ENCODE measurements at regions not wholly inside any gene's neighbourhood (a gene's known extent, or its start where the extent isn't known, plus 50 kb on each side); places are given as distances from the start of the nearest gene placed in this dataset.
"Not testable (repeated sequence)": the region's sequence is repeated elsewhere in the genome, so short reads cannot be mapped to it uniquely, and the experiment has no call there.

DNA sequence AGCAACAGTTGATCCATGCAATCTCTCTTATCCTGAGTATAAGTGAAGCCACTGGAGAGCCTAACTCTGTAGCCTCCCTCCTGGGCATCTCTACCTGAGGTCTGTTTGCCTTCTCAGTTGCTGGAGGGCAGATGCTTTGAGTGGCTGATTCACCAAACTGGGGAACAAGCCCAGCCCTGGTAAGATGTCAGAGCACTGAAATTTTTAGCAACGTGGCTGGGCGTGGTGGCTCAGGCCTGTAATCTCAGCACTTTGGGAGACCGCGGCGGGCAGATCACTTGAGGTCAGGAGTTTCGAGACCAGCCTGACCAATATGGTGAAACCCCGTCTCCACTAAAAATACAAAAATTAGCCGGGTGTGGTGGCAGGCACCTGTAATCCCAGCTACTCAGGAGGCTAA is 812.0 kb upstream of the EEF2KMT start:
- not testable (repeated sequence) for H3K79me1 ChIP-seq (ENCODE audit: low read length); H2BK5ac ChIP-seq (ENCODE audit: low read depth, low read length, poor library complexity)
- no CpG with 5 or more reads among the region's 8 CpGs for WGBS (ENCODE audit: extremely low coverage, insufficient coverage, insufficient read length)

DNA sequence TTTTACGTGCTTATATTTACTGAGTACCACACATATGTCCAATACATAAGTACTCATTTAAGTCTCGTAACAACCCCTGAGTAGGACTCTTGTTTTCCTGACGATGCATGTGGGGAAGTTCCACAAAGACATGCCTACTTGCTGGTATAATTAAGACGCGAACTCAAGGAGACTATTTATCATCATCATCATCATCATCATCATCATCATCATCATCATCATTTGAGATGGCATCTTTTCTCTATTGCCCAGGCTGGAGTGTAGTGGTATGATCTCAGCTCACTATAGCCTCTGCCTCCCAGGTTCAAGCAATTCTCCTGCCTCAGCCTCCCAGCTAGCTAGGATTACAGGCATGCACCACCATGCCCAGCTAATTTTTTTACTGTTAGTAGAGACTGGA is 809.9 kb upstream of the EEF2KMT start:
- Histone ChIP-seq H2AFZ (ENCODE audit: insufficient read depth, low read length, poor library complexity) (no peak overlapping the region), H2BK12ac (ENCODE audit: low read length) (no peak overlapping the region), H3K9me3 (ENCODE audit: insufficient read depth, low read depth, low read length) (no peaks in the 10 kb centered on the region), H3K27me3 (ENCODE audit: insufficient read depth, low read length) (no peaks in the 10 kb centered on the region), H3K4ac (ENCODE audit: low read depth, low read length) (no peak overlapping the region), H3K23ac (ENCODE audit: low read length) (no peak overlapping the region), H3K18ac (ENCODE audit: low read length) (no peak overlapping the region), H4K91ac (ENCODE audit: low read depth, low read length) (no peak overlapping the region), H2BK120ac (ENCODE audit: insufficient read depth, low read length, poor library complexity) (no peak overlapping the region), H3K27ac (ENCODE audit: low read depth, low read length) (no peak overlapping the region), H3K4me3 (ENCODE audit: low read depth, low read length) (no peak overlapping the region), H4K8ac (ENCODE audit: low read depth, low read length) (no peak overlapping the region), H4K12ac (ENCODE audit: low read depth, low read length) (no peak overlapping the region), H3K36me3 (ENCODE audit: control insufficient read depth in 1 of 2, insufficient read depth in 2 of 2, low read length in 2 of 2) (no peaks in the 10 kb centered on the region), H3K14ac (ENCODE audit: low read length) (no peak overlapping the region), H3K79me2 (ENCODE audit: control insufficient read depth, insufficient read depth, low read length, poor library complexity) (no peaks in the 10 kb centered on the region), H3K4me1 (ENCODE audit: control insufficient read depth in 1 of 2, insufficient read depth in 2 of 2, low read length in 2 of 2) (no peaks in the 10 kb centered on the region), H2AK5ac (ENCODE audit: low read length) (no peak overlapping the region), H3K79me1 (ENCODE audit: low read length) (no peaks in the 10 kb centered on the region), H2BK5ac (ENCODE audit: low read depth, low read length, poor library complexity) (no peak overlapping the region), H3K9ac (ENCODE audit: low read length) (no peak overlapping the region), H3K4me2 (ENCODE audit: low read length) (no peak overlapping the region)
- no peak for DNase-seq
- WGBS (ENCODE audit: extremely low coverage, insufficient coverage, insufficient read length): no CpG with 5 or more reads among the region's 5 CpGs

More for the DNA sequence above, 812.0 kb upstream of the EEF2KMT start:
- H4K8ac ChIP-seq (ENCODE audit: low read depth, low read length); H3K4me2 ChIP-seq (ENCODE audit: low read length); H3K23ac ChIP-seq (ENCODE audit: low read length); H2BK12ac ChIP-seq (ENCODE audit: low read length); H2AFZ ChIP-seq (ENCODE audit: insufficient read depth, low read length, poor library complexity); DNase-seq; H3K9me3 ChIP-seq (ENCODE audit: insufficient read depth, low read depth, low read length); H3K4me3 ChIP-seq (ENCODE audit: low read depth, low read length); H2BK120ac ChIP-seq (ENCODE audit: insufficient read depth, low read length, poor library complexity); H3K9ac ChIP-seq (ENCODE audit: low read length); H2AK5ac ChIP-seq (ENCODE audit: low read length); H3K79me2 ChIP-seq (ENCODE audit: control insufficient read depth, insufficient read depth, low read length, poor library complexity); H3K18ac ChIP-seq (ENCODE audit: low read length); H3K27ac ChIP-seq (ENCODE audit: low read depth, low read length); H4K12ac ChIP-seq (ENCODE audit: low read depth, low read length); H3K4ac ChIP-seq (ENCODE audit: low read depth, low read length); H4K91ac ChIP-seq (ENCODE audit: low read depth, low read length); H3K14ac ChIP-seq (ENCODE audit: low read length); H3K4me1 ChIP-seq (ENCODE audit: control insufficient read depth in 1 of 2, insufficient read depth in 2 of 2, low read length in 2 of 2); H3K36me3 ChIP-seq (ENCODE audit: control insufficient read depth in 1 of 2, insufficient read depth in 2 of 2, low read length in 2 of 2); H3K27me3 ChIP-seq (ENCODE audit: insufficient read depth, low read length): not testable (repeated sequence)

DNA sequence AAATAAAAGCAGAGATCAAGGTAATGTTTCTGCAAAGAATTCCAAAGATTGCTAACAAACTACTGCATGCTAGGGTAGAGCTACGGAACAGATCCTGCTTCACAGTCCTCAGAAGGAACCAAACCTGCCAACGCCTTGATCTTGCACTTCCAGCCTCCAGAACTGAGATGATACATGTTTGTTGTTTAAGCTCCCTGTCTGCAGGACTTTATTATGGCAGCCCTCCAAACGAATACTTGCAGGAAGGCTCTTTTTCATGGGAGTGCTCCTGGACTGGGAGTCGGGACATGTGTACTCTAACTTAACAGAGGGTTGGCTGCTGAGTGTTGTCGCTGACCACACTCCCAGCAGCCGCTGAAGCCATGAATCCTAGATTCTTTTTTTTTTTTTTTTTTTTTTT is 808.8 kb upstream of the EEF2KMT start:
- no peak overlapping the region for H3K27ac ChIP-seq (ENCODE audit: low read depth, low read length)
- no peak overlapping the region for H3K23ac ChIP-seq (ENCODE audit: low read length)
- H4K8ac ChIP-seq (ENCODE audit: low read depth, low read length): no peak overlapping the region
- no peak overlapping the region for H3K4ac ChIP-seq (ENCODE audit: low read depth, low read length)
- no peak overlapping the region for H3K9ac ChIP-seq (ENCODE audit: low read length)
- no peak overlapping the region for H2AK5ac ChIP-seq (ENCODE audit: low read length)
- H3K4me1 ChIP-seq (ENCODE audit: control insufficient read depth in 1 of 2, insufficient read depth in 2 of 2, low read length in 2 of 2): no peaks in the 10 kb centered on the region
- no peaks in the 10 kb centered on the region for H3K9me3 ChIP-seq (ENCODE audit: insufficient read depth, low read depth, low read length)
- no peak overlapping the region for H3K18ac ChIP-seq (ENCODE audit: low read length)
- H4K91ac ChIP-seq (ENCODE audit: low read depth, low read length): no peak overlapping the region
- no peak for DNase-seq
- no peak overlapping the region for H2BK120ac ChIP-seq (ENCODE audit: insufficient read depth, low read length, poor library complexity)
- no peak overlapping the region for H3K4me3 ChIP-seq (ENCODE audit: low read depth, low read length)
- H3K79me2 ChIP-seq (ENCODE audit: control insufficient read depth, insufficient read depth, low read length, poor library complexity): no peaks in the 10 kb centered on the region
- no peak overlapping the region for H2AFZ ChIP-seq (ENCODE audit: insufficient read depth, low read length, poor library complexity)
- no peak overlapping the region for H3K4me2 ChIP-seq (ENCODE audit: low read length)
- no peaks in the 10 kb centered on the region for H3K36me3 ChIP-seq (ENCODE audit: control insufficient read depth in 1 of 2, insufficient read depth in 2 of 2, low read length in 2 of 2)
- no peak overlapping the region for H3K14ac ChIP-seq (ENCODE audit: low read length)
- no CpG with 5 or more reads among the region's 6 CpGs for WGBS (ENCODE audit: extremely low coverage, insufficient coverage, insufficient read length)
- H3K79me1 ChIP-seq (ENCODE audit: low read length): no peaks in the 10 kb centered on the region
- H2BK12ac ChIP-seq (ENCODE audit: low read length): no peak overlapping the region
- no peaks in the 10 kb centered on the region for H3K27me3 ChIP-seq (ENCODE audit: insufficient read depth, low read length)
- no peak overlapping the region for H4K12ac ChIP-seq (ENCODE audit: low read depth, low read length)
- H2BK5ac ChIP-seq (ENCODE audit: low read depth, low read length, poor library complexity): no peak overlapping the region

DNA sequence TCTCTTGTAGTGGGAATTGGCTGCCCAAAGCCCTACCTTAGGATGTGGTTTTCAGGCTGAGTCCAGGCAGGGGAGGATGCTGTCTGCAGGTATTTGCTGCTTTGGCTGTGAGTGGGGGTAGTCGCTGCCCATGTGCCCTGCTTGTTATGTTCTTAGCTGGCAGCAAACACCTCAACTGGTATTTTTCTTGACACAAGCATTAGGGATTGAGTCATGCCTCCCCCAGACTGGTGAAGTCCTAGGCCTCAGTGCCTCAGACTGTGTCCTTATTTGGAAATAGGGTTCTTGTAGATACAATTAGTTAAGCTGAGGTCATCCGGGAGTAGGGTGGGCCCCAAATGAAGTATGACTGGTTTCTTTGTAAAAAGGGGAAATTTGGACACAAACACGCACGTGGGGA is 808.3 kb upstream of the EEF2KMT start:
- Histone ChIP-seq H3K27me3 (ENCODE audit: insufficient read depth, low read length) (no peaks in the 10 kb centered on the region), H2BK12ac (ENCODE audit: low read length) (no peak overlapping the region), H3K23ac (ENCODE audit: low read length) (no peak overlapping the region), H3K18ac (ENCODE audit: low read length) (no peak overlapping the region), H4K91ac (ENCODE audit: low read depth, low read length) (no peak overlapping the region), H4K8ac (ENCODE audit: low read depth, low read length) (no peak overlapping the region), H4K12ac (ENCODE audit: low read depth, low read length) (no peak overlapping the region), H2BK120ac (ENCODE audit: insufficient read depth, low read length, poor library complexity) (no peak overlapping the region), H3K9ac (ENCODE audit: low read length) (no peak overlapping the region), H3K4me3 (ENCODE audit: low read depth, low read length) (no peak overlapping the region), H3K4me2 (ENCODE audit: low read length) (no peak overlapping the region), H3K79me1 (ENCODE audit: low read length) (no peaks in the 10 kb centered on the region), H3K14ac (ENCODE audit: low read length) (no peak overlapping the region), H3K9me3 (ENCODE audit: insufficient read depth, low read depth, low read length) (no peaks in the 10 kb centered on the region), H2AK5ac (ENCODE audit: low read length) (no peak overlapping the region), H3K79me2 (ENCODE audit: control insufficient read depth, insufficient read depth, low read length, poor library complexity) (no peaks in the 10 kb centered on the region), H2AFZ (ENCODE audit: insufficient read depth, low read length, poor library complexity) (no peak overlapping the region), H2BK5ac (ENCODE audit: low read depth, low read length, poor library complexity) (no peak overlapping the region), H3K36me3 (ENCODE audit: control insufficient read depth in 1 of 2, insufficient read depth in 2 of 2, low read length in 2 of 2) (no peaks in the 10 kb centered on the region), H3K27ac (ENCODE audit: low read depth, low read length) (no peak overlapping the region), H3K4ac (ENCODE audit: low read depth, low read length) (no peak overlapping the region), H3K4me1 (ENCODE audit: control insufficient read depth in 1 of 2, insufficient read depth in 2 of 2, low read length in 2 of 2) (no peaks in the 10 kb centered on the region)
- no CpG with 5 or more reads among the region's 4 CpGs for WGBS (ENCODE audit: extremely low coverage, insufficient coverage, insufficient read length)
- DNase-seq: no peak
